ENCODE measurements at regions not wholly inside any gene's neighbourhood (a gene's known extent, or its start where the extent isn't known, plus 50 kb on each side); places are given as distances from the start of the nearest gene placed in this dataset.

DNA sequence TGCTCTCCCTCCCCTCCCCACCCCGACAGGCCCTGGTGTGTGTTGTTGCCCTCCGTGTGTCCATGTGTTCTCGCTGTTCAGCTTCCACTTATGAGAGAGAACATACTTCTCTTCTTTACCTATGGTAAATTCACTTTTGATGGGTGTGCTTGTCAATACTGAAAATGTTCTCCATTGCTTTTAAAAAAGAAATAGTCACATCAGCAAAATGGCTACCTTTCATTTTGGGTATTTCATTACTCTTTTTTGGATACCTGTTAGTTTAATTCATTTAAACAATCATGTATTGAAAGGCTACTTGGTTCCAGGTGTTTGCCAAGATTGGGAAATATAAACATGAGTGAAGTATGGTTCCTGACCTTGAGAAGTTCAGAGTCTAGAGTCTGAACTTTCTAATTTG is 107.4 kb upstream of the PITX2 start:
- Histone ChIP-seq H2AFZ (ENCODE audit: low read length) (no peak overlapping the region), H3K79me2 (ENCODE audit: insufficient read depth, low read length) (no peaks in the 10 kb centered on the region)
- TF ChIP-seq, protein P1, sequence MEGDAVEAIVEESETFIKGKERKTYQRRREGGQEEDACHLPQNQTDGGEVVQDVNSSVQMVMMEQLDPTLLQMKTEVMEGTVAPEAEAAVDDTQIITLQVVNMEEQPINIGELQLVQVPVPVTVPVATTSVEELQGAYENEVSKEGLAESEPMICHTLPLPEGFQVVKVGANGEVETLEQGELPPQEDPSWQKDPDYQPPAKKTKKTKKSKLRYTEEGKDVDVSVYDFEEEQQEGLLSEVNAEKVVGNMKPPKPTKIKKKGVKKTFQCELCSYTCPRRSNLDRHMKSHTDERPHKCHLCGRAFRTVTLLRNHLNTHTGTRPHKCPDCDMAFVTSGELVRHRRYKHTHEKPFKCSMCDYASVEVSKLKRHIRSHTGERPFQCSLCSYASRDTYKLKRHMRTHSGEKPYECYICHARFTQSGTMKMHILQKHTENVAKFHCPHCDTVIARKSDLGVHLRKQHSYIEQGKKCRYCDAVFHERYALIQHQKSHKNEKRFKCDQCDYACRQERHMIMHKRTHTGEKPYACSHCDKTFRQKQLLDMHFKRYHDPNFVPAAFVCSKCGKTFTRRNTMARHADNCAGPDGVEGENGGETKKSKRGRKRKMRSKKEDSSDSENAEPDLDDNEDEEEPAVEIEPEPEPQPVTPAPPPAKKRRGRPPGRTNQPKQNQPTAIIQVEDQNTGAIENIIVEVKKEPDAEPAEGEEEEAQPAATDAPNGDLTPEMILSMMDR (IDR thresholded peaks at IDR 0.05; ENCODE audit: extremely low read depth, low read depth, low read length) = no peak

DNA sequence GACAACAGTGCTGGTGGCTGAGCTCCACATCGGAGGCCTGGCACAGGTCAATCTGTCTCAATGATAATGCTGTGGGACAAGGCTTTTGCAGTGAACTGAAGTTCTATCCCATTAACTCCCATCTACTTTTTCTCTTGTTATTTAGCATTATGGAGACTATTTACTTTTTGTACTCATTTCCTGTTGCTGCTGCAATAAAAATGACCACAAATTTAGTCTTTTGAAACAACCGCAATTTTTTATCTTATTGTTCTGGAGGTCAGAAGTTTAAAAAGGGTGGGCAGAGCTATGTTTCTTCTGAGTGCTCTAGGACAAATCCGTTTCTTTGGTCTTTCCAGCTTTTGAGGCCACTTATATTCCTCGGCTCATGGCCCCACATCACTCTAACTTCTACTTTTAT is 111.0 kb upstream of the PITX2 start:
- Histone ChIP-seq H3K4me2 (ENCODE audit: insufficient read depth, low read length) (no peak overlapping the region), H3K9me3 (ENCODE audit: low read depth, low read length) (no peaks in the 10 kb centered on the region), H3K36me3 (ENCODE audit: insufficient read depth, low read length) (no peaks in the 10 kb centered on the region), H2AFZ (ENCODE audit: low read length) (no peak overlapping the region), H3K79me2 (ENCODE audit: insufficient read depth, low read length) (no peaks in the 10 kb centered on the region), H3K4me1 (ENCODE audit: insufficient read depth, low read length) (no peaks in the 10 kb centered on the region), H3K27ac (ENCODE audit: low read depth, low read length) (no peak overlapping the region), H4K20me1 (ENCODE audit: insufficient read depth, low read length) (no peaks in the 10 kb centered on the region), H3K4me3 (ENCODE audit: insufficient read depth, low read length) (no peak overlapping the region), H3K27me3 (ENCODE audit: insufficient read depth, low read length) (no peaks in the 10 kb centered on the region)
- DNase-seq (ENCODE audit: insufficient read length, low spot score, missing footprints) = no peak
- TF ChIP-seq, protein P1 (IDR thresholded peaks at IDR 0.05; ENCODE audit: extremely low read depth, low read depth, low read length) = no peak

More for the DNA sequence above, 107.4 kb upstream of the PITX2 start:
- H3K27me3 ChIP-seq (ENCODE audit: insufficient read depth, low read length) = no peaks in the 10 kb centered on the region
- DNase-seq (ENCODE audit: insufficient read length, low spot score, missing footprints) = no peak
- H3K4me1 ChIP-seq (ENCODE audit: insufficient read depth, low read length) = no peaks in the 10 kb centered on the region
- H4K20me1 ChIP-seq (ENCODE audit: insufficient read depth, low read length) = no peaks in the 10 kb centered on the region
- no peaks in the 10 kb centered on the region for H3K9me3 ChIP-seq (ENCODE audit: low read depth, low read length)
- H3K4me3 ChIP-seq (ENCODE audit: insufficient read depth, low read length) = no peak overlapping the region
- H3K4me2 ChIP-seq (ENCODE audit: insufficient read depth, low read length) = no peak overlapping the region
- no peaks in the 10 kb centered on the region for H3K36me3 ChIP-seq (ENCODE audit: insufficient read depth, low read length)
- H3K27ac ChIP-seq (ENCODE audit: low read depth, low read length) = no peak overlapping the region

DNA sequence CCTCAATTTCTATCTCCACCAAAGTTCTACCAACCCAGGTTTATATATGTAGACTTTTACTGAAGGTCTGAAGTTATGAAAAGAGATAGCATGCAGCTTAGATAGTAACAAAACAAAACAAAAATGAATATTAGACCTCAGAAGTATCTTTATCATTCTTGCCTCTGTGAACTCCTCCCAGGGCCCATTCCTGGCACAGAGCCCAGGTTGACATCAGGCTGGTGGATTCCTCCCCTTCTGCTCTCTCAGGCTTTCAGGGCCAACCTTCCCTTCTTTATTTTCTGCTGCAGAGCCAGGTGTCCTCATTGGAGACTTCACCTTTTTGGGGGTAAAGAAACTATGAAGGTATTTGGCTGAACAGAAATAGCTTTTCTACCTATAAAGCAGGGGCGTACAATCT is 112.8 kb upstream of the PITX2 start:
- no peaks in the 10 kb centered on the region for H3K9me3 ChIP-seq (ENCODE audit: low read depth, low read length)
- TF ChIP-seq, protein P1 (IDR thresholded peaks at IDR 0.05; ENCODE audit: extremely low read depth, low read depth, low read length) = no peak
- no peak overlapping the region for H2AFZ ChIP-seq (ENCODE audit: low read length)
- H3K4me3 ChIP-seq (ENCODE audit: insufficient read depth, low read length) = no peak overlapping the region
- no peaks in the 10 kb centered on the region for H3K4me1 ChIP-seq (ENCODE audit: insufficient read depth, low read length)
- no peaks in the 10 kb centered on the region for H3K36me3 ChIP-seq (ENCODE audit: insufficient read depth, low read length)
- H3K4me2 ChIP-seq (ENCODE audit: insufficient read depth, low read length) = no peak overlapping the region
- DNase-seq (ENCODE audit: insufficient read length, low spot score, missing footprints) = no peak
- H3K27me3 ChIP-seq (ENCODE audit: insufficient read depth, low read length) = no peaks in the 10 kb centered on the region
- H3K79me2 ChIP-seq (ENCODE audit: insufficient read depth, low read length) = no peaks in the 10 kb centered on the region
- H3K27ac ChIP-seq (ENCODE audit: low read depth, low read length) = no peak overlapping the region
- no peaks in the 10 kb centered on the region for H4K20me1 ChIP-seq (ENCODE audit: insufficient read depth, low read length)

DNA sequence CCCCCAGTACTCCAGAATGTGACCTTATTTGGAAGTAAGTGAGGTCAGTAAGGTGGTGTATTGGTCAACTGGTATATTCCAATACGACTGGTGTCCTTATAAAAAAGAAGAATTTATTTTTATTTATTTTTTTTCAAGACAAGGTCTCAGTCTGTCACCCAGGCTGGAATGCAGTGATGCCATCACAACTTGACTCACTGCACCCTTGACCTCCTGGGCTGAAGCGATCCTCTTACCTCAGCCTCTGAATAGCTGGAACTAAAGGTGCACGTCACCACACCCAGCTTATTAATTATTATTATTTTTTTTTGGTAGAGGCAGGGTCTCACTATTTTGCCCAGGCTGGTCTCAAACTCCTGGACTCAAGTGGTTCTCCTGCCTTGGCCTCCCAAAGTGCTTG is 115.1 kb upstream of the PITX2 start:
- no peaks in the 10 kb centered on the region for H3K27me3 ChIP-seq (ENCODE audit: insufficient read depth, low read length)
- H3K4me2 ChIP-seq (ENCODE audit: insufficient read depth, low read length) = no peak overlapping the region
- no peaks in the 10 kb centered on the region for H3K79me2 ChIP-seq (ENCODE audit: insufficient read depth, low read length)
- no peaks in the 10 kb centered on the region for H3K9me3 ChIP-seq (ENCODE audit: low read depth, low read length)
- no peaks in the 10 kb centered on the region for H3K4me1 ChIP-seq (ENCODE audit: insufficient read depth, low read length)
- no peak overlapping the region for H3K27ac ChIP-seq (ENCODE audit: low read depth, low read length)
- no peaks in the 10 kb centered on the region for H4K20me1 ChIP-seq (ENCODE audit: insufficient read depth, low read length)
- no peaks in the 10 kb centered on the region for H3K36me3 ChIP-seq (ENCODE audit: insufficient read depth, low read length)
- H3K4me3 ChIP-seq (ENCODE audit: insufficient read depth, low read length) = no peak overlapping the region
- no peak for DNase-seq (ENCODE audit: insufficient read length, low spot score, missing footprints)
- no peak overlapping the region for H2AFZ ChIP-seq (ENCODE audit: low read length)
- TF ChIP-seq, protein P1 (IDR thresholded peaks at IDR 0.05; ENCODE audit: extremely low read depth, low read depth, low read length) = no peak

Data from osteoblast (primary cell).